GM23338 (cell line): ENCODE measurements at regions not wholly inside any gene's neighbourhood (a gene's known extent, or its start where the extent isn't known, plus 50 kb on each side); places are given as distances from the start of the nearest gene placed in this dataset.

Source experiments
- ATAC-seq: fragments of 200-7000 bp; cut with Tn5 transposase; 3 replicates; pipeline ENCODE4 v1.9.1; 2020
- DNase-seq: peaks from one replicate; pipeline ENCODE4 v3.0.0-alpha.2; 2015; ENCODE audit warnings: low spot score
- H2AFZ ChIP-seq: fragments of 200-600 bp; sonication (generic); 2 replicates; pipeline ENCODE4 v1.8.0; 2016; ENCODE audit warnings: antibody characterized with exemption, mild to moderate bottlenecking, moderate library complexity
- H3F3A ChIP-seq: fragments of 200-600 bp; sonication (generic); replicated peaks from 2 replicates; pipeline ENCODE4 v1.8.0; 2017; ENCODE audit warnings: antibody characterized with exemption, mixed run types, low read depth
- H3K27ac ChIP-seq: fragments of 200-600 bp; sonication (generic); 2 replicates; pipeline ENCODE4 v1.6.1; 2016; ENCODE audit warnings: low read depth
- H3K27me3 ChIP-seq: fragments of 200-600 bp; sonication (generic); 2 replicates; pipeline ENCODE4 v1.8.0; 2016; ENCODE audit warnings: mild to moderate bottlenecking, mixed run types, moderate library complexity; ENCODE audit not compliant: insufficient read depth
- H3K36me3 ChIP-seq: fragments of 200-600 bp; sonication (generic); 2 replicates; pipeline ENCODE4 v1.8.0; 2016; ENCODE audit warnings: mild to moderate bottlenecking; ENCODE audit not compliant: insufficient read depth
- H3K4me1 ChIP-seq: fragments of 200-600 bp; sonication (generic); 2 replicates; pipeline ENCODE4 v1.8.0; 2016; ENCODE audit warnings: mild to moderate bottlenecking, moderate library complexity; ENCODE audit not compliant: insufficient read depth
- H3K4me2 ChIP-seq: fragments of 200-600 bp; sonication (generic); 2 replicates; pipeline ENCODE4 v1.7.1; 2017; ENCODE audit warnings: mixed run types
- H3K4me3 ChIP-seq: fragments of 200-600 bp; sonication (generic); 2 replicates; pipeline ENCODE4 v1.6.1; 2016; ENCODE audit warnings: mixed run types
- H3K79me2 ChIP-seq: fragments of 200-600 bp; sonication (generic); replicated peaks from 2 replicates; pipeline ENCODE4 v1.8.0; 2017; ENCODE audit warnings: mild to moderate bottlenecking; ENCODE audit not compliant: insufficient read depth
- H3K9me2 ChIP-seq: fragments of 200-600 bp; sonication (generic); 2 replicates; pipeline ENCODE4 v1.8.0; 2017; ENCODE audit not compliant: insufficient read depth
- H4K20me1 ChIP-seq: fragments of 200-600 bp; sonication (generic); replicated peaks from 2 replicates; pipeline ENCODE4 v1.8.0; 2017; ENCODE audit warnings: mild to moderate bottlenecking; ENCODE audit not compliant: insufficient read depth
- H3K27ac Mint-ChIP-seq: 2 replicates; pipeline ENCODE4 v1.8.0; 2020; ENCODE audit warnings: inconsistent platforms, mild to moderate bottlenecking, moderate library complexity, mixed read lengths
- H3K27me3 Mint-ChIP-seq: 3 replicates; pipeline ENCODE4 v1.8.0; 2022; ENCODE audit warnings: low read depth, mild to moderate bottlenecking, moderate library complexity, mixed read lengths, inconsistent platforms; ENCODE audit not compliant: insufficient read depth, poor library complexity
- H3K36me3 Mint-ChIP-seq: 3 replicates; pipeline ENCODE4 v1.8.0; 2021; ENCODE audit warnings: low read depth, mild to moderate bottlenecking, inconsistent platforms, moderate library complexity, mixed read lengths
- H3K4me1 Mint-ChIP-seq: 3 replicates; pipeline ENCODE4 v1.8.0; 2020; ENCODE audit warnings: mild to moderate bottlenecking, inconsistent platforms, mixed read lengths
- H3K4me3 Mint-ChIP-seq: 3 replicates; pipeline ENCODE4 v1.8.0; 2021; ENCODE audit warnings: moderate library complexity, mild to moderate bottlenecking, inconsistent platforms, mixed read lengths
- H3K9me3 Mint-ChIP-seq: 3 replicates; pipeline ENCODE4 v1.8.0; 2020; ENCODE audit warnings: moderate library complexity, mild to moderate bottlenecking, inconsistent platforms, mixed read lengths
- CREB1 ChIP-seq: fragments of 250-450 bp; sonication (Bioruptor Pico); IDR thresholded peaks from 2 replicates; pipeline ENCODE4 v1.5.0; 2020; ENCODE audit warnings: low read depth, mild to moderate bottlenecking, moderate library complexity
- CTCF ChIP-seq, 2 experiments: fragments of 200-600 bp in 1 of 2; sonication (generic) in 1 of 2; conservative IDR thresholded peaks; 2 replicates each; pipeline versions ENCODE4 v1.5.1 to v1.6.1; 2016 to 2017; ENCODE audit warnings: antibody characterized with exemption in 2 of 2, low read depth in 2 of 2, mild to moderate bottlenecking in 2 of 2, moderate library complexity in 1 of 2
- EZH2 ChIP-seq: fragments of 200-600 bp; sonication (generic); IDR thresholded peaks from one replicate; pipeline ENCODE4 v1.8.0; 2017; ENCODE audit warnings: antibody characterized with exemption, mild to moderate bottlenecking, low read depth; ENCODE audit not compliant: unreplicated experiment
- EZH2phosphoT487 ChIP-seq: fragments of 200-600 bp; sonication (generic); IDR thresholded peaks from one replicate; pipeline ENCODE4 v1.8.1; 2018; ENCODE audit warnings: antibody characterized with exemption; ENCODE audit not compliant: unreplicated experiment
- JUNB ChIP-seq: IDR thresholded peaks from one replicate; pipeline ENCODE4 v1.6.1; 2016; ENCODE audit warnings: antibody characterized with exemption; ENCODE audit not compliant: unreplicated experiment
- NANOG ChIP-seq: IDR thresholded peaks from 2 replicates; pipeline ENCODE4 v1.6.1; 2016; ENCODE audit warnings: antibody characterized with exemption, borderline replicate concordance
- POLR2AphosphoS5 ChIP-seq: IDR thresholded peaks from 2 replicates; pipeline ENCODE4 v1.6.1; 2016; ENCODE audit warnings: antibody characterized with exemption, low read depth
- STAT1 ChIP-seq: IDR thresholded peaks from one replicate; pipeline ENCODE4 v1.6.1; 2016; ENCODE audit warnings: antibody characterized with exemption; ENCODE audit not compliant: unreplicated experiment
- ZNF331 ChIP-seq: fragments of 250-450 bp; sonication (Bioruptor Pico); IDR thresholded peaks from 2 replicates; pipeline ENCODE4 v1.5.0; 2020; ENCODE audit warnings: low read depth, mild to moderate bottlenecking, moderate library complexity
- TF ChIP-seq, protein P1 (sequence below): fragments of 250-450 bp; sonication (Bioruptor Pico); IDR thresholded peaks from 2 replicates; pipeline ENCODE4 v1.5.0; 2020; ENCODE audit warnings: mild to moderate bottlenecking, moderate library complexity
- TF ChIP-seq, protein P2 (sequence below): IDR thresholded peaks from 2 replicates; pipeline ENCODE4 v1.6.1; 2016; ENCODE audit warnings: antibody characterized with exemption

GRCh38 chr18:67957684-67958083 is 441.2 kb upstream of the DSEL start:
- Histone ChIP-seq H4K20me1 (no peaks in the 10 kb centered on the region), H3K4me2 (peak overlapping the region; percentile 15; the same call in 1 of the 2 replicates), H3F3A (no peaks in the 10 kb centered on the region), H3K27me3 (no peaks in the 10 kb centered on the region), H3K4me1 (peaks cover 40% of the 10 kb centered on the region), H3K79me2 (no peaks in the 10 kb centered on the region), H3K4me3 (no peak overlapping the region), H3K27ac (no peak overlapping the region), H2AFZ (no peak overlapping the region), H3K36me3 (no peaks in the 10 kb centered on the region), H3K9me2 (no peaks in the 10 kb centered on the region)
- Mint-ChIP-seq H3K4me3 (no peak overlapping the region), H3K27ac (no peak overlapping the region), H3K27me3 (peaks cover 4% of the 10 kb centered on the region), H3K36me3 (no peaks in the 10 kb centered on the region), H3K9me3 (no peaks in the 10 kb centered on the region; the same call in 2 of the 3 replicates), H3K4me1 (peaks cover 39% of the 10 kb centered on the region)
- TF ChIP-seq JUNB, result no peak
- TF ChIP-seq EZH2phosphoT487, result no peak
- no peak for TF ChIP-seq CREB1
- TF ChIP-seq POLR2AphosphoS5, result no peak
- TF ChIP-seq, protein P1, sequence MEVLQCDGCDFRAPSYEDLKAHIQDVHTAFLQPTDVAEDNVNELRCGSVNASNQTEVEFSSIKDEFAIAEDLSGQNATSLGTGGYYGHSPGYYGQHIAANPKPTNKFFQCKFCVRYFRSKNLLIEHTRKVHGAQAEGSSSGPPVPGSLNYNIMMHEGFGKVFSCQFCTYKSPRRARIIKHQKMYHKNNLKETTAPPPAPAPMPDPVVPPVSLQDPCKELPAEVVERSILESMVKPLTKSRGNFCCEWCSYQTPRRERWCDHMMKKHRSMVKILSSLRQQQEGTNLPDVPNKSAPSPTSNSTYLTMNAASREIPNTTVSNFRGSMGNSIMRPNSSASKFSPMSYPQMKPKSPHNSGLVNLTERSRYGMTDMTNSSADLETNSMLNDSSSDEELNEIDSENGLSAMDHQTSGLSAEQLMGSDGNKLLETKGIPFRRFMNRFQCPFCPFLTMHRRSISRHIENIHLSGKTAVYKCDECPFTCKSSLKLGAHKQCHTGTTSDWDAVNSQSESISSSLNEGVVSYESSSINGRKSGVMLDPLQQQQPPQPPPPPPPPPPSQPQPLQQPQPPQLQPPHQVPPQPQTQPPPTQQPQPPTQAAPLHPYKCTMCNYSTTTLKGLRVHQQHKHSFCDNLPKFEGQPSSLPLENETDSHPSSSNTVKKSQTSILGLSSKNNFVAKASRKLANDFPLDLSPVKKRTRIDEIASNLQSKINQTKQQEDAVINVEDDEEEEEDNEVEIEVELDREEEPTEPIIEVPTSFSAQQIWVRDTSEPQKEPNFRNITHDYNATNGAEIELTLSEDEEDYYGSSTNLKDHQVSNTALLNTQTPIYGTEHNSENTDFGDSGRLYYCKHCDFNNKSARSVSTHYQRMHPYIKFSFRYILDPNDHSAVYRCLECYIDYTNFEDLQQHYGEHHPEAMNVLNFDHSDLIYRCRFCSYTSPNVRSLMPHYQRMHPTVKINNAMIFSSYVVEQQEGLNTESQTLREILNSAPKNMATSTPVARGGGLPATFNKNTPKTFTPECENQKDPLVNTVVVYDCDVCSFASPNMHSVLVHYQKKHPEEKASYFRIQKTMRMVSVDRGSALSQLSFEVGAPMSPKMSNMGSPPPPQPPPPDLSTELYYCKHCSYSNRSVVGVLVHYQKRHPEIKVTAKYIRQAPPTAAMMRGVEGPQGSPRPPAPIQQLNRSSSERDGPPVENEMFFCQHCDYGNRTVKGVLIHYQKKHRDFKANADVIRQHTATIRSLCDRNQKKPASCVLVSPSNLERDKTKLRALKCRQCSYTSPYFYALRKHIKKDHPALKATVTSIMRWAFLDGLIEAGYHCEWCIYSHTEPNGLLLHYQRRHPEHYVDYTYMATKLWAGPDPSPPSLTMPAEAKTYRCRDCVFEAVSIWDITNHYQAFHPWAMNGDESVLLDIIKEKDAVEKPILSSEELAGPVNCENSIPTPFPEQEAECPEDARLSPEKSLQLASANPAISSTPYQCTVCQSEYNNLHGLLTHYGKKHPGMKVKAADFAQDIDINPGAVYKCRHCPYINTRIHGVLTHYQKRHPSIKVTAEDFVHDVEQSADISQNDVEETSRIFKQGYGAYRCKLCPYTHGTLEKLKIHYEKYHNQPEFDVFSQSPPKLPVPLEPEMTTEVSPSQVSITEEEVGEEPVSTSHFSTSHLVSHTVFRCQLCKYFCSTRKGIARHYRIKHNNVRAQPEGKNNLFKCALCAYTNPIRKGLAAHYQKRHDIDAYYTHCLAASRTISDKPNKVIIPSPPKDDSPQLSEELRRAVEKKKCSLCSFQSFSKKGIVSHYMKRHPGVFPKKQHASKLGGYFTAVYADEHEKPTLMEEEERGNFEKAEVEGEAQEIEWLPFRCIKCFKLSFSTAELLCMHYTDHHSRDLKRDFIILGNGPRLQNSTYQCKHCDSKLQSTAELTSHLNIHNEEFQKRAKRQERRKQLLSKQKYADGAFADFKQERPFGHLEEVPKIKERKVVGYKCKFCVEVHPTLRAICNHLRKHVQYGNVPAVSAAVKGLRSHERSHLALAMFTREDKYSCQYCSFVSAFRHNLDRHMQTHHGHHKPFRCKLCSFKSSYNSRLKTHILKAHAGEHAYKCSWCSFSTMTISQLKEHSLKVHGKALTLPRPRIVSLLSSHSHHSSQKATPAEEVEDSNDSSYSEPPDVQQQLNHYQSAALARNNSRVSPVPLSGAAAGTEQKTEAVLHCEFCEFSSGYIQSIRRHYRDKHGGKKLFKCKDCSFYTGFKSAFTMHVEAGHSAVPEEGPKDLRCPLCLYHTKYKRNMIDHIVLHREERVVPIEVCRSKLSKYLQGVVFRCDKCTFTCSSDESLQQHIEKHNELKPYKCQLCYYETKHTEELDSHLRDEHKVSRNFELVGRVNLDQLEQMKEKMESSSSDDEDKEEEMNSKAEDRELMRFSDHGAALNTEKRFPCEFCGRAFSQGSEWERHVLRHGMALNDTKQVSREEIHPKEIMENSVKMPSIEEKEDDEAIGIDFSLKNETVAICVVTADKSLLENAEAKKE (CRISPR knock-in tag), result no peak
- TF ChIP-seq CTCF (conservative IDR thresholded peaks at IDR 0.05; ENCODE audit: low read depth in 2 of 2), result no peak
- no peak for TF ChIP-seq ZNF331 (CRISPR knock-in tag)
- TF ChIP-seq, protein P2, sequence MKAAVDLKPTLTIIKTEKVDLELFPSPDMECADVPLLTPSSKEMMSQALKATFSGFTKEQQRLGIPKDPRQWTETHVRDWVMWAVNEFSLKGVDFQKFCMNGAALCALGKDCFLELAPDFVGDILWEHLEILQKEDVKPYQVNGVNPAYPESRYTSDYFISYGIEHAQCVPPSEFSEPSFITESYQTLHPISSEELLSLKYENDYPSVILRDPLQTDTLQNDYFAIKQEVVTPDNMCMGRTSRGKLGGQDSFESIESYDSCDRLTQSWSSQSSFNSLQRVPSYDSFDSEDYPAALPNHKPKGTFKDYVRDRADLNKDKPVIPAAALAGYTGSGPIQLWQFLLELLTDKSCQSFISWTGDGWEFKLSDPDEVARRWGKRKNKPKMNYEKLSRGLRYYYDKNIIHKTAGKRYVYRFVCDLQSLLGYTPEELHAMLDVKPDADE, result no peak
- no peak for TF ChIP-seq STAT1
- no peak for TF ChIP-seq NANOG
- no peak for TF ChIP-seq EZH2
- no peak for DNase-seq
- ATAC-seq, result peak; percentile 55
